GM12873 (cell line): ENCODE measurements at regions not wholly inside any gene's neighbourhood (a gene's known extent, or its start where the extent isn't known, plus 50 kb on each side); places are given as distances from the start of the nearest gene placed in this dataset.

Experiments used
- CTCF ChIP-seq: IDR thresholded peaks from 2 replicates; pipeline ENCODE4 v1.5.1; 2012; ENCODE audit warnings: low read depth, mild to moderate bottlenecking, moderate library complexity, low read length, control low read depth; ENCODE audit not compliant: insufficient read depth; ENCODE audit errors: missing control alignments

GRCh38 chr13:109276261-109276660, 510.1 kb downstream of the IRS2 start:
- TF ChIP-seq CTCF, result no peak

DNA sequence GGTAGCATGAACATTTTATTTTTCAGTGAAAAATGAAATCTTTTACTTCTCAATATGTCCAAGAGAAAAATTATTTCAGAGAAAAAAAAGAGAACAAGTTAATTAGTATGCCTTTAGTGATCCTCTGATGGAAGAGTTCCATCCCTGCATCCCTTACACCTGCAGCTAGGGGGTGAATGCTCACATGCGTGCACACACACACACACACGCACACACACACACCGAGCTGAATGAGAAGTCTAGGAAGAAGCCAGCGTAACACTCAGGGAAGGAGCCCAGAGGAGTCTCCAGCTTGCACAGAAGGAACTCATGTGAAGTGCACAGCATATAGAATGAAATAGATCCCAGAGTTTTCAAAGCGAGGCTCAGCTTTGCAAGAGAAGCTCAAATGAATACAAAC, 510.5 kb downstream of the IRS2 start:
- TF ChIP-seq CTCF, result no peak

GRCh38 chr13:109275139-109275745, 511.1 kb downstream of the IRS2 start:
- no peak for TF ChIP-seq CTCF

GRCh38 chr13:109274188-109274821, 512.1 kb downstream of the IRS2 start:
- TF ChIP-seq CTCF, result no peak

- TF ChIP-seq CTCF, result no peak
Measured at GRCh38 chr13:109273326-109273751, 513.0 kb downstream of the IRS2 start.

DNA sequence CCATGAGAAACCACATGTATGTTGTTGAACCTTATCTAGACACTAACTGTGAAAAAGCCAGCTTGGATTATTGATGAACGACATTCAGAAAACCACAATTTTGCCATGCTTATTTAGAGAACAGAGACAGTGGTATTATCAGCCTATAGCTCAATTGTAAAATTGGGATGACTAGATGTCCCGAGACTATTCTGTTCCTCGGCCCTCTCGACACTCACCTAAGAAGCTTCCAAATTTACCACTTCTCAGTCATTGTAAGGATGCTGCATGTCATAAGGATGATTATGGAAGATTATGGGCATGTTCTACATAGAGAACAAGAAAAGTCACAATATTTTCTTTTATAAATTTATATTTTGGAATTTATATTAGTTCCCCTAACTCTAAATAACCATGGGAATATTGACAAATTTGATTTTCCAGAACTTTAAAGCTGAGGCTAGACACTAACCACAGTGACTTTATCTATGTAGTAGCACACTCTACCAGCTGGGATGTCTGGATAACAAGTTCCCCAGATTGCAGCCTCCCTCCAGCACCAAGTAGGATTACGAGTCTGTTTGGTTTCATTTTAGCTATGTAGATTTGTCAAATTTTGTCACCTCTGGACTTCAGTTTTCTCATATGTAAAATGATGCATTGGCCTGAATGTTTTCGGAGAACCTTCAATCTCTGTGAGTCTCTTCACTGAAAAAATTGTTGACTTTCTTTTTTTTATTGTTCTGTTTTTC, 513.6 kb downstream of the IRS2 start:
- no peak for TF ChIP-seq CTCF
